ENCODE measurements at regions not wholly inside any gene's neighbourhood (a gene's known extent, or its start where the extent isn't known, plus 50 kb on each side); places are given as distances from the start of the nearest gene placed in this dataset.

- no peak for TF ChIP-seq CTCF (conservative IDR thresholded peaks at IDR 0.05; ENCODE audit: low read depth, low read length)
- TF ChIP-seq EZH2phosphoT487 (IDR thresholded peaks at IDR 0.05; ENCODE audit: borderline replicate concordance, low read length), result no peak
Observed at GRCh38 chr10:59020502-59020901, 155.9 kb upstream of the PHYHIPL start.

Data from PC-3 (cell line).